ENCODE measurements at regions not wholly inside any gene's neighbourhood (a gene's known extent, or its start where the extent isn't known, plus 50 kb on each side); places are given as distances from the start of the nearest gene placed in this dataset.

DNA sequence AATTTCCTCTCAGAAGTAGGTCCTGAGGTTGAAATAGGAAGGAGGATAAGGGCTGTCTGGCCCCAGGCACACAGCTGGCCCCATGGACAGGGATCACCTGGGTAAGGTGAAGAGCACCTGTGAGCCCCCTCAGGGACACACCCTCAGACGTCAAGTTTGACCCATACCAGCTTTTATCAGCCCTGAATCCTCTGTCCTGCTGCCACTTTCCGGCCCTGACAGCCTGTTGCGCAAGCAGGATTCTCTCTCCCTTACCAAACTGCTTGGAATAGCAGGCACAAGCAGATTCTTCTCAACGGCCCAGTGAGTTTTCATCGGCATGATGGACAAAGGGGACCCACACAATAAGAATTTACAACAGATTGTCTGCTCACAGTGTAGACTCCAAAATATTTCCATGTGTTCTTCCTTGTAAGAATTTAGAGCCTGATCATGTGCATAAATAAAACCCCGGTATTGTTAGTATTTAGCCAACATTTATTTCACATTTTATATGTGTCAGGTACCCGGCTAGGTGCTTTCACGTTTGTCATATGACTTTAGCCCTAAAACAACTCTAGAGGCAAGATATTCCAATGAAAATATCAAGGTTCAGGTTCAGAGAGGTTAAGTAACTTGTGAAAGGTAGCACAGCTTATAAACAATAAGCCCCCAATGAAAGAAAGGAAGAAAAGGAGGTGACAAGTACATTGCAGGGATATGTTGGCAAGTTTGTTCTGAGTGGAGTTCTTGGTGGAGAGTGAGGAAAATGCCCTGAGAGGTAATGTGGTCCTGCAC, 107.2 kb upstream of the KIT start:
- Histone ChIP-seq H3K79me2 (ENCODE audit: insufficient read depth) (no peaks in the 10 kb centered on the region), H2AFZ (ENCODE audit: low read depth) (no peak overlapping the region), H3K9me3 (no peaks in the 10 kb centered on the region), H3K27ac (ENCODE audit: low read depth in 2 of 2, low read length in 1 of 2) (no peak overlapping the region), H3K4me2 (no peak overlapping the region), H3K36me3 (replicated peaks in 1 of 2; ENCODE audit: control insufficient read depth in 1 of 2, insufficient read depth in 2 of 2, low read length in 1 of 2) (no peaks in the 10 kb centered on the region), H3K27me3 (ENCODE audit: insufficient read depth) (no peaks in the 10 kb centered on the region), H3K4me3 (ENCODE audit: low read depth in 2 of 2, low read length in 1 of 2) (no peak overlapping the region), H3K4me1 (ENCODE audit: control insufficient read depth in 1 of 2, insufficient read depth in 2 of 2, low read depth in 1 of 2, low read length in 1 of 2) (peaks cover 0 to 4% of the 10 kb centered on the region in 2 experiments; a peak in 1 of 4 replicates), H3F3A (replicated peaks; ENCODE audit: insufficient read depth) (no peaks in the 10 kb centered on the region), H4K20me1 (ENCODE audit: insufficient read depth) (no peaks in the 10 kb centered on the region), H3K9ac (no peak overlapping the region), H3K9me2 (no peaks in the 10 kb centered on the region)
- TF ChIP-seq RFX5 (IDR thresholded peaks at IDR 0.05; ENCODE audit: low read length) (no peak), FOSL2 (IDR thresholded peaks at IDR 0.05; ENCODE audit: borderline replicate concordance, low read depth) (no peak), CHD2 (IDR thresholded peaks at IDR 0.05; ENCODE audit: low read length, partially characterized antibody) (no peak), NRF1 (IDR thresholded peaks at IDR 0.05; ENCODE audit: low read depth, low read length) (no peak), GABPA (IDR thresholded peaks at IDR 0.05; ENCODE audit: low read depth) (no peak)
- WGBS (ENCODE audit: low lambda C conversion rate): 56% methylated on average over 8 of the region's 8 CpGs
- POLR2A ChIA-PET: no interaction called here
- no peak for DNase-seq
- CTCF ChIA-PET: no interaction called here

DNA sequence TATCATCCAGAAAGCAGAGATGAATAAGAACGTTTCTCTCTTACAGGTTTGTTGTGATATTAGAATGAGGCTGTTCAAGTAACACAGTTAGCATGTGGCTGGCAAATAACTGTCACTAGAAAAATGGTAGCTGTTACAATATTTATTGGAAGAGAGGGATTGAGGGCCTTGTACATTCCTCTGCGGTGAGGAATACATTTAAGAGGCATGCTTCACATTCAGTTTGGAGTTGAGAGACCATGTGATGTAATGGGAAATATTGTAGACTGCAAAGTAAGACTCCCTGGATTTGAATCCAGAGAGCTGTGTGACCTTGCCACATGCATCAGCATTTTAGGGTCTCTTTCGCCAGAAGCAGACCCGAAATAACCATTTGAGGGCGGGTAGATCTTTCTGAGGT, 104.8 kb upstream of the KIT start:
- H3K79me2 ChIP-seq (ENCODE audit: insufficient read depth): no peaks in the 10 kb centered on the region
- POLR2A ChIA-PET: no interaction called here
- H3K36me3 ChIP-seq (replicated peaks in 1 of 2; ENCODE audit: control insufficient read depth in 1 of 2, insufficient read depth in 2 of 2, low read length in 1 of 2): no peaks in the 10 kb centered on the region
- H3K9me2 ChIP-seq: no peaks in the 10 kb centered on the region
- no peaks in the 10 kb centered on the region for H3K4me1 ChIP-seq (ENCODE audit: control insufficient read depth in 1 of 2, insufficient read depth in 2 of 2, low read depth in 1 of 2, low read length in 1 of 2)
- no peaks in the 10 kb centered on the region for H3F3A ChIP-seq (replicated peaks; ENCODE audit: insufficient read depth)
- H3K27ac ChIP-seq (ENCODE audit: low read depth in 2 of 2, low read length in 1 of 2): no peak overlapping the region
- H4K20me1 ChIP-seq (ENCODE audit: insufficient read depth): no peaks in the 10 kb centered on the region
- no peak for TF ChIP-seq SMC3 (IDR thresholded peaks at IDR 0.05; ENCODE audit: low read depth, low read length)
- TF ChIP-seq, protein P1, sequence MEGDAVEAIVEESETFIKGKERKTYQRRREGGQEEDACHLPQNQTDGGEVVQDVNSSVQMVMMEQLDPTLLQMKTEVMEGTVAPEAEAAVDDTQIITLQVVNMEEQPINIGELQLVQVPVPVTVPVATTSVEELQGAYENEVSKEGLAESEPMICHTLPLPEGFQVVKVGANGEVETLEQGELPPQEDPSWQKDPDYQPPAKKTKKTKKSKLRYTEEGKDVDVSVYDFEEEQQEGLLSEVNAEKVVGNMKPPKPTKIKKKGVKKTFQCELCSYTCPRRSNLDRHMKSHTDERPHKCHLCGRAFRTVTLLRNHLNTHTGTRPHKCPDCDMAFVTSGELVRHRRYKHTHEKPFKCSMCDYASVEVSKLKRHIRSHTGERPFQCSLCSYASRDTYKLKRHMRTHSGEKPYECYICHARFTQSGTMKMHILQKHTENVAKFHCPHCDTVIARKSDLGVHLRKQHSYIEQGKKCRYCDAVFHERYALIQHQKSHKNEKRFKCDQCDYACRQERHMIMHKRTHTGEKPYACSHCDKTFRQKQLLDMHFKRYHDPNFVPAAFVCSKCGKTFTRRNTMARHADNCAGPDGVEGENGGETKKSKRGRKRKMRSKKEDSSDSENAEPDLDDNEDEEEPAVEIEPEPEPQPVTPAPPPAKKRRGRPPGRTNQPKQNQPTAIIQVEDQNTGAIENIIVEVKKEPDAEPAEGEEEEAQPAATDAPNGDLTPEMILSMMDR (IDR thresholded peaks at IDR 0.05): no peak
- TF ChIP-seq YY1 (IDR thresholded peaks at IDR 0.05; ENCODE audit: low read depth): no peak
- TF ChIP-seq, protein P2, sequence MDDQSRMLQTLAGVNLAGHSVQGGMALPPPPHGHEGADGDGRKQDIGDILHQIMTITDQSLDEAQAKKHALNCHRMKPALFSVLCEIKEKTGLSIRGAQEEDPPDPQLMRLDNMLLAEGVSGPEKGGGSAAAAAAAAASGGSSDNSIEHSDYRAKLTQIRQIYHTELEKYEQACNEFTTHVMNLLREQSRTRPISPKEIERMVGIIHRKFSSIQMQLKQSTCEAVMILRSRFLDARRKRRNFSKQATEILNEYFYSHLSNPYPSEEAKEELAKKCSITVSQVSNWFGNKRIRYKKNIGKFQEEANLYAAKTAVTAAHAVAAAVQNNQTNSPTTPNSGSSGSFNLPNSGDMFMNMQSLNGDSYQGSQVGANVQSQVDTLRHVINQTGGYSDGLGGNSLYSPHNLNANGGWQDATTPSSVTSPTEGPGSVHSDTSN (IDR thresholded peaks at IDR 0.05): 0 out of 2 replicates have a peak, but pooled peaks have one; percentile 3
- TF ChIP-seq POLR2AphosphoS5 (IDR thresholded peaks at IDR 0.05; ENCODE audit: low read depth, low read length): no peak
- TF ChIP-seq FOSL2 (IDR thresholded peaks at IDR 0.05; ENCODE audit: borderline replicate concordance, low read depth): no peak
- TF ChIP-seq ELF1 (IDR thresholded peaks at IDR 0.05): no peak
- TF ChIP-seq NFIC (IDR thresholded peaks at IDR 0.05; ENCODE audit: borderline replicate concordance): no peak
- 65% methylated on average over 5 of the region's 5 CpGs for WGBS (ENCODE audit: low lambda C conversion rate)
- CTCF ChIA-PET: no interaction called here
- H2AFZ ChIP-seq (ENCODE audit: low read depth): no peak overlapping the region
- no peak overlapping the region for H3K4me2 ChIP-seq
- H3K4me3 ChIP-seq (ENCODE audit: low read depth in 2 of 2, low read length in 1 of 2): no peak overlapping the region
- no peak for DNase-seq
- no peaks in the 10 kb centered on the region for H3K27me3 ChIP-seq (ENCODE audit: insufficient read depth)
- H3K9me3 ChIP-seq: no peaks in the 10 kb centered on the region
- H3K9ac ChIP-seq: no peak overlapping the region
